NCI-H1048 (cell line): ENCODE measurements at regions not wholly inside any gene's neighbourhood (a gene's known extent, or its start where the extent isn't known, plus 50 kb on each side); places are given as distances from the start of the nearest gene placed in this dataset.
"Not testable (repeated sequence)": the region's sequence is repeated elsewhere in the genome, so short reads cannot be mapped to it uniquely, and the experiment has no call there.

Source experiments
- DNase-seq: peaks from one replicate; lab custom pipeline; 2025; lab: John Stamatoyannopoulos, UW

DNA sequence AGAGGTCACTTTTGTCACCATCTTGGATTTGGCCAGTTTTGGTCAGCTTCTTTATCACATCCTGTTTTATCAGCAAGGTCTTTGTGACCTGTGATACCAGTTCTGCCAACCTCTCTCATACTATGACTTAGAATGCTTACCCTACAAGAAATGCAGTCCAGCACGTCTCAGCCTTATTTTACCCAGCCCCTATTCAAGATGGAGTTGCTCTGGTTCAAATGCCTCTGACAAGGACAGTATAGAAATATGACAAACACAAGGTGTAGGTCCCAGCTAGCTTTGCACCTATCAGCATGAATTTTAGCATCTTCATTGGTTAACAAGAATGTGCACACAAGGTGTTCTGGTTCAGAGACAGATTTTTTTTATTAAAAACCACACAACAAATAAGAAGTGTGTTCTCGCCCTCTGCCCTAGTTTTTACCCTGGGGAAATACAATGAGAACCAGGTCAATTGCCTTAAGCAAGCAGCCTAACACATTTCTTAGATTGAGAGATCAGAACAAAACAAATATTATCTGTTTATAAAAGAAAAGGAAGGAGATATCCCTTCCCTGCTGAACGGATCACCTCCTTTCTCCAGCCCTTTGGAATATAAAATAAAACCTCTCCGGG lies 962.3 kb upstream of the PRKX start:
- no peak for DNase-seq

DNA sequence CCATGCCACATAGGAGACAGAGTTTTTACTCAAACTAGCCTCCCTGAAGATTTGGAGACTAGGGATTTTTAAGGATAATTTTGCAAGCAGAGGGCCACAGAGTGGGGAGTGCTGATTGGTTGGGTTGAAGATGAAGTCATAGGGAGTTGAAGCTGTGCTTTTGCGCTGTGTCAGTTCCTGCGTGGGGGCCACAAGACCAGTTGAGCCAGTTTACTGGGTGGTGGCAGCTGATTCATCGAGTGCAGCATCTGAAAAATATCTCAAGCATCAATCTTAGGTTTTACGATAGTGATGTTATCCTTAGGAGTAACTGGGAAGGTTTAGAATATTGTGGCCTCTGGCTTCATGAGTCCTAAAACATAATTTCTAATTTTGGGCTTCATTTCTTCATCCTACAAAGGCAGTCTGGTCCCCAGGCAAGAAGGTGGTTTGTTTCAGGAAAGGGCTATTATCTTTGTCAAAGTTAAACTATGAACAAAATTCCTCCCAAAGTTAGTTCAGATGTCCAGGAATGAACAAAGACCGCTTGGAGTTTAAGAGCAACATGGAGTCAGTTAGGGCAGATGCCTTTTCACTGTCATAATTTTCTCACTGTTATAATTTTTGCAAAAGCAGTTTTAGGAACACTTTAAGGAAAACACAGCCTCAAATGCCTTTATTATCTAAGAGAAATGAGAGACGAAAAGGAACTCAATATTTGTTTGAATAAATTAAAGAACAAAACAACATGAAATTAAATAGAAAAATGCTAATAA lies 960.8 kb upstream of the PRKX start:
- no peak for DNase-seq

DNA sequence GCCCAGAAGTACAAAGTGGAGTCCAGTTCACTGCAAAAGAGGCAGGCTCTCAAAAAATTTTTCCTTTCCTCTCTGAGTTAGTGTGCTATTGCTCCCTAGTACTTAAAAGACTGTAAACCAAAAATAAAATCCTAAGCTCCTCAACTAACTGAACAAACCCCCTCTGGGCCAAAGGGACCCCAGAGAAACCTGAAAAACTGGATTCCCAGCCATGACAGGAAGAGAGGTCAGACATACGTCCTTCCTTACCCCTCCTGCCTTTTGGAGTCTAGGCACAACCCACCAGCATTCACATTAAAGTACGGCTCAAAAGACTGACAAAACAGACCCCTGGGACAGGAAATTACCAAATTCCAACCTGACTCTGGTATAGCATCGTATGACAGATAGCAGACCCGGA lies 957.9 kb upstream of the PRKX start:
- DNase-seq = no peak

DNA sequence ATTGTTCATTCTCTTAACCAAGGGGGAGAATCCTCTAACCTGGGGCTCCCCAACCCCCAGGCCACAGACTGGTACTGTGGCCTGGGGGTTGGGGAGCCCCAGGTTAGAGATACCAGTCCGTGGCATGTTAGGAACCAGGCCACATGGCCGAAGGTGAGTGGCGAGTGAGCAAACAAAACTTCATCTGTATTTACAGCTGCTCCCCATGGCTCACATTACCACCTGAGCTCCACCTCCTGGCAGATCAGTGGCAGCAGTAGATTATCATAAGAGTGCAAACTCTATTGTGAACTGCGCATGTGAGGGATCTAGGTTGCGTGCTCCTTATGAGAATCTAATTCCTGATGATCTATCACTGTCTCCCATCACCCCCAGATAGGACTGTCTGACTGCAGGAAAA lies 957.2 kb upstream of the PRKX start:
- DNase-seq = no peak

GRCh38 chrX:4668802-4669536 lies 955.5 kb upstream of the PRKX start:
- no peak for DNase-seq

GRCh38 chrX:4663085-4663484 lies 949.6 kb upstream of the PRKX start:
- no peak for DNase-seq

DNA sequence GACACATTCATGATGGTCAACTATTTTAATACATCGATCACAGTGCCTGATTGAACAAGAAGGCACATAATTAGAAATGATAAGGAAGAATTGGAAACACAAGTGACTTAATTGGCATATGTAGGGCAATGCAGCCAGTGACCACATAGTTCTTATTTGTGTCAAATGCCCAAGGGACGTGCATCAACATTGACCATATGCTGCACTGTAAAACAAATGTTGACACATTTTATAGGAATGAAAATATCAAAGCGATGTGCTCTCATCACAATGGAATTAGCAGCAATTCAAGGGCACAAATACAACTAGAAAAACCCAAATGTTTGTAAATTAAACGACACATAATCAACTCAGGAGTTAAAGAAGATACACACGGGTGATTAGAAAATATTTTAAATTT lies 948.3 kb upstream of the PRKX start:
- DNase-seq = no peak

DNA sequence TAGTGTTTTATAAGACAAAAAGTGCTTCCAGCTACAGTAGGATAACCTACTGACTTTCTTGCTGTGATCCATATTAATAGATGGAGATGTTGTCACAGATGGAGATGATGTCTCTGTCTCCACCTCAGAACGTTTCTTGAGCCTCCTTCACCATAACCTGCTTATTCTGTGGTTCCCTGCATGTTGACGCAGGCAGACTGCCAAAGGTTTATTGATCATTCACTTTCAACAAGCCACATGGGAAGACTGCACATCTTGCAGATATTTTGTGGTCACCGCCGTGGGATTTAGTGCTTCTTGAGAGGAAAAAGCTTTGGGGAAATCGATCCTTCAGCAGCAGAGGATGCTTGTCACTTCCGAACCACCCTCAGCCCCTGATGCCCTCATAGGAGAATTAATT lies 943.0 kb upstream of the PRKX start:
- no peak for DNase-seq

- no peak for DNase-seq
These were observed 942.3 kb upstream of the PRKX start for GRCh38 chrX:4655743-4656142.

GRCh38 chrX:4642114-4642513 lies 928.7 kb upstream of the PRKX start:
- DNase-seq = no peak

DNA sequence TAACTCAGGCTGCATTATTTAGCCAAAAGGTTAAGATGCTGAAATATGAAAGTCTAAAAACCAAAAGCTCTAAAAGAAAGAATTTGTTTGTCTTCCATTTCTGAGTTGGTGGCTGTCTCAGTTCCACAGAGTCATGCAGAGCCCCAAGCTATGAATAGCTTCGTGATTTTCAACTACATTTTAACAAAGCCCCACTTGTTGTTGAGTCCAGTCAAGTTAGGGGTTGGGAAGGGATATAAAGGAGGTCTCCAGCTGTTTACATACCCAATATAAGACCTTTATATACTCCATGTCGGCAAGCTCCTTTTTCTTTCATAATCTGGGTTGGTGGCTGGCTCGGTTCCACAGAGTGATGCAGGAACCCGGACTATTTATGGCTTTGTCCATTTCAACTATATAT lies 924.6 kb upstream of the PRKX start:
- no peak for DNase-seq

DNA sequence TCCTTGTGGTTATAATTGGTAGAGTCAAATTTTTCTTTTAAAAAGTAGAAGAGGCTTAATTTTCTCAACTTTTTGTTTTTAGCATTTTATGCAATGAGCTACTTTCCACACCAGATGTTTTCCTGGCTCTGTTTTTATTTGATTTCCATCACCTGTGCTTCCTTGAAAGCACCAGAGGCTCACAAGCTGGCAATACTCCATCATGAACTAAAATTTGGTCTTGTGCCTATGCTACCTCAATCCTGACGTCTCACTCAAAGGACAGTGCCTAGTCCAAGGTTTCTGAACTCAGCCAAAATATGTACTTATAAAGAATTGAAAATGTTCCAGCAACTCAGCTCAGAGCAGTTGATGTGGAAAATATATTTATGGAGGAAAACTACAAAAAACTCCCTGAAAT lies 914.0 kb upstream of the PRKX start:
- DNase-seq = no peak

- no peak for DNase-seq
These were observed 909.2 kb upstream of the PRKX start for GRCh38 chrX:4622486-4623167.

DNA sequence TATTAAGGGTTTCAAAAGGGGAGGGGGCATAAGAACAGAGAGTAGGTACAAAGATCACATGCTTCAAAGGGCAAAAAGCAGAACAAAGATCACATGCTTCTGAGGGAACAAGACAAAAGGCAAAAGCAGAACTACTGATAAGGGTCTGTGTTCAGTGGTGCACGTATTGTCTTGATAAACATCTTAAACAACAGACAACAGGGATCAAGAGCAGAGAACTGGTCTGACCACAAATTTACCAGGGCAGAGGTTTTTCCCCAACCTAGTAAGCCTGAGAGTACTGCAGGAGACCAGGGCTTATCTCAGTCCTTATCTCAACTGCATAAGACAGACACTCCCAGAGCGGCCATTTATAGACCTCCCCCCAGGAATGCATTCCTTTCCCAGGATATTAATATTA lies 900.2 kb upstream of the PRKX start:
- DNase-seq = not testable (repeated sequence)

GRCh38 chrX:4588893-4589292 lies 875.4 kb upstream of the PRKX start:
- DNase-seq = no peak

DNA sequence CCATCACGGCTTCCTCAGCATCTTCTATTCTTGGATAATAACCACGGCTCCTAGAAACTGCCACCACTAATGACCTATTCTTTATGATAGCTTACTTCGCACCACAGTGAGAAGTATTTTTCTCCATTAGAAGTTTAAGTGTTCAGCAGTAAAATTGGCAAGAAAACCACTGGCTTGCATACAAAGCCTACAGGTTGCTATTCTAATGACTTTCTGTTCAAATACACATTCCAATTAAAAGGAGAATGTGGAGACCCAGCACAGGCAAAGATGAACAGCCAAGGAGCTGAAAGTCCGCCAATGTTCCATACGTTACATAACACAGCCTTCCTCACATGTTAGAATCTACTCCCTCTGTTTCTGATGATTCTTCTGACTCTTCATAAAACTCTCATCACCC lies 875.0 kb upstream of the PRKX start:
- DNase-seq = no peak

DNA sequence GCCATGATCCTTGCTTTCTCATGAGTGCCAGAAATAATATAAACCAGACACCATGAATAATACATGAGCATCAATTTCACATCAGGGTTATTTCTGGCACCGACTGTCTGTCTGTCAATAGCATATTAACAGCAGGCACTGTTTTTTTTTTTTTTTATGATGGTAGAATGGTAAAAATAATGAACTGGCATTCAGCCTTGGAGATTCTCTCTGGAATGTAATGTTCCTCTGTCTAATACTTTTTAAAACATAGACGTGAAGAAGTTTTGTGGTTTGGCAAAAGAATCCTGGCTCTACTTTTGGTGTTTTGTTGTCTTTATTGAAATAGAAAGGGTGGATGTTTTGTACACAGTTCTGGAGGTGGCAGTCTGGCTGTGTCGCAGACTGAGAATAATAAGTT lies 874.6 kb upstream of the PRKX start:
- no peak for DNase-seq

DNA sequence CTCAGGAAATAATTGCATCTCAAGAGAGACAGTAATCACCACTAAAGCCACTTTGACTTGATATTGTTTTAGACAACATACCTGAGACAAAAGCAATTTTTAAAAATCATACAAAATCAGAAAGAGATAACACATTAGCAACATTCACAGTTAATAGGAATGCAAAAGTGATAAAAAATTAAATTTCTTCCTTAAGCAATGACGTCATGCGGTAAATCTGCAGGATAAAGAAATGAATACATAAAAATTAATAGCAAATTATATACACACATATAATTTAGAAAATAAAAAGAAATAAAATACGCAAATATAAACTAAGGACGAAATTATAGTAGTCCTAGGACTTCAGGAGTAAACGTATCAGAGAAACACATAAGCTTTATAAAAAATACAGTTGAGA lies 866.5 kb upstream of the PRKX start:
- DNase-seq = no peak

DNA sequence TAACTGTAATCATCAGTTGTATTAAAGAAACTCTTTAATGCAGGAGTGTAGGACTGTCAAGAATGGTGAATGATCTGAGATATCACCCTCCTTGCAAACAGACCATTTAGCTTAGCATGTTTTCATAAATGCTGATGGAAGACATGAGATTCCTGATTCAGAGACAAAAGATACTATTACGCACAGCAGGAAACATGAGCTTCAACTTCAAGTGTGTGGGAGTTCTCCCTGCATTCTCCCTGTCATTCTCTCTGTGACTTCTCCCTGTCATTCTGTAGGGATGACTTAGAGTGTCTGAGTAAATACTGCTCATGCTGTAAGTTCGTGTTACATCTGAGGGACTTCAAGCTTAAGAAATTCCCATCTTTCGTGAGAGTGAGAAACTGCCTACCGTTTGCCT lies 866.0 kb upstream of the PRKX start:
- no peak for DNase-seq

DNA sequence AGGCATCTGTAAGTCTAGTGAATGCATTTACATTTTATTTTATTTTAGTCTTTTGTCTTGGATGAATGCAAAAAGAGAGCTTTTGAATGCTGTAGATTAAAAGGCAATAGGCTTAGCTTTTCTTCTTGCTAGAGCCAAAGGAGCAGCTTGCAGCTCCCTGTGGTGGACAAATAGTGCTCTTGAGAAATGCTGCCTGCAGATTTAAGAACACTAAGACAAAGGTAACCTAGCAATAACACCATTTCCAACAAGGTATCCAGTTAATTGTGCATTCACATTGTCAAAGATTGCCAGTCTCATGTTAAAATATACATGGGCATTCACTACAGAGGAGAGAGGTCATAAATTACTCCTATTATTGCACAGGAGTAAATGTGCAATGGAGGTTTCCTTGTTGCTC lies 859.2 kb upstream of the PRKX start:
- no peak for DNase-seq

- no peak for DNase-seq
These were observed 856.7 kb upstream of the PRKX start for GRCh38 chrX:4570151-4570550.

GRCh38 chrX:4560192-4560591 lies 846.7 kb upstream of the PRKX start:
- no peak for DNase-seq

- no peak for DNase-seq
These were observed 836.6 kb upstream of the PRKX start for GRCh38 chrX:4550018-4550417.
